IPS-18c (cell line): ENCODE measurements at regions not wholly inside any gene's neighbourhood (a gene's known extent, or its start where the extent isn't known, plus 50 kb on each side); places are given as distances from the start of the nearest gene placed in this dataset.
"Not testable (repeated sequence)": the region's sequence is repeated elsewhere in the genome, so short reads cannot be mapped to it uniquely, and the experiment has no call there.

Experiments
- H3K4me3 ChIP-seq: 2 replicates; pipeline ENCODE4 v1.7.0; 2013; ENCODE audit warnings: low read depth, mild to moderate bottlenecking, low read length, moderate library complexity; ENCODE audit not compliant: insufficient read depth
- H3K9me3 ChIP-seq: one replicate; pipeline ENCODE4 v1.6.1; 2013; ENCODE audit warnings: mild to moderate bottlenecking, low read length, moderate library complexity; ENCODE audit not compliant: control insufficient read depth, insufficient read depth

- H3K4me3 ChIP-seq = no peak overlapping the region
- H3K9me3 ChIP-seq = no peaks in the 10 kb centered on the region
These were observed 193.1 kb downstream of the ZIC5 start for GRCh38 chr13:99778500-99778899.

- H3K9me3 ChIP-seq = no peaks in the 10 kb centered on the region
These were observed 193.7 kb downstream of the ZIC5 start for GRCh38 chr13:99777873-99778272.

GRCh38 chr13:99774644-99775043 is 196.9 kb downstream of the ZIC5 start:
- no peaks in the 10 kb centered on the region for H3K9me3 ChIP-seq
- no peak overlapping the region for H3K4me3 ChIP-seq

More at GRCh38 chr13:99777873-99778272, 193.7 kb downstream of the ZIC5 start:
- H3K4me3 ChIP-seq = no peak overlapping the region

GRCh38 chr13:99768986-99769385 is 202.6 kb downstream of the ZIC5 start:
- peaks cover 3% of the 10 kb centered on the region for H3K9me3 ChIP-seq

GRCh38 chr13:99766641-99767045 is 204.9 kb downstream of the ZIC5 start:
- Histone ChIP-seq H3K4me3 (no peak overlapping the region), H3K9me3 (peaks cover 3% of the 10 kb centered on the region)

More at GRCh38 chr13:99768986-99769385, 202.6 kb downstream of the ZIC5 start:
- H3K4me3 ChIP-seq = no peak overlapping the region

GRCh38 chr13:99765869-99766268 is 205.7 kb downstream of the ZIC5 start:
- H3K9me3 ChIP-seq = peaks cover 7% of the 10 kb centered on the region
- H3K4me3 ChIP-seq = no peak overlapping the region

GRCh38 chr13:99760456-99760855 is 211.1 kb downstream of the ZIC5 start:
- H3K4me3 ChIP-seq = no peak overlapping the region
- peaks cover 9% of the 10 kb centered on the region for H3K9me3 ChIP-seq

GRCh38 chr13:99759163-99759552 is 212.4 kb downstream of the ZIC5 start:
- peaks cover 6% of the 10 kb centered on the region for H3K9me3 ChIP-seq
- H3K4me3 ChIP-seq = no peak overlapping the region

- no peak overlapping the region for H3K4me3 ChIP-seq
- H3K9me3 ChIP-seq = peaks cover 6% of the 10 kb centered on the region
These were observed 213.0 kb downstream of the ZIC5 start for GRCh38 chr13:99758460-99759162.

- Histone ChIP-seq H3K4me3 (no peak overlapping the region), H3K9me3 (peaks cover 6% of the 10 kb centered on the region)
These were observed 213.7 kb downstream of the ZIC5 start for GRCh38 chr13:99757756-99758459.

GRCh38 chr13:99756281-99756680 is 215.3 kb downstream of the ZIC5 start:
- H3K4me3 ChIP-seq = no peak overlapping the region
- peaks cover 5% of the 10 kb centered on the region for H3K9me3 ChIP-seq

- not testable (repeated sequence) for H3K9me3 ChIP-seq, H3K4me3 ChIP-seq
These were observed 216.8 kb downstream of the ZIC5 start for GRCh38 chr13:99754750-99755149.

GRCh38 chr13:99752373-99752772 is 219.2 kb downstream of the ZIC5 start:
- H3K9me3 ChIP-seq = no peaks in the 10 kb centered on the region
- H3K4me3 ChIP-seq = no peak overlapping the region

- Histone ChIP-seq H3K9me3 (no peaks in the 10 kb centered on the region), H3K4me3 (no peak overlapping the region)
These were observed 219.9 kb downstream of the ZIC5 start for GRCh38 chr13:99751517-99752199.

- no peaks in the 10 kb centered on the region for H3K9me3 ChIP-seq
These were observed 220.6 kb downstream of the ZIC5 start for GRCh38 chr13:99750951-99751350.

GRCh38 chr13:99749271-99750019 is 222.1 kb downstream of the ZIC5 start:
- Histone ChIP-seq H3K4me3 (no peak overlapping the region), H3K9me3 (no peaks in the 10 kb centered on the region)

More at GRCh38 chr13:99750951-99751350, 220.6 kb downstream of the ZIC5 start:
- no peak overlapping the region for H3K4me3 ChIP-seq

- Histone ChIP-seq H3K4me3 (no peak overlapping the region), H3K9me3 (no peaks in the 10 kb centered on the region)
These were observed 224.2 kb downstream of the ZIC5 start for GRCh38 chr13:99747403-99747710.
